OCI-M2 (cell line): ENCODE measurements at regions not wholly inside any gene's neighbourhood (a gene's known extent, or its start where the extent isn't known, plus 50 kb on each side); places are given as distances from the start of the nearest gene placed in this dataset.
"Not testable (repeated sequence)": the region's sequence is repeated elsewhere in the genome, so short reads cannot be mapped to it uniquely, and the experiment has no call there.

Source experiments
- DNase-seq: peaks from one replicate; lab custom pipeline; 2025; ENCODE audit not compliant: unreplicated experiment; lab: John Stamatoyannopoulos, UW

- DNase-seq, result no peak
These were observed 803.7 kb upstream of the ACVR2A start for GRCh38 chr2:147041121-147041494.

- no peak for DNase-seq
These were observed 804.3 kb upstream of the ACVR2A start for GRCh38 chr2:147040298-147041120.

DNA sequence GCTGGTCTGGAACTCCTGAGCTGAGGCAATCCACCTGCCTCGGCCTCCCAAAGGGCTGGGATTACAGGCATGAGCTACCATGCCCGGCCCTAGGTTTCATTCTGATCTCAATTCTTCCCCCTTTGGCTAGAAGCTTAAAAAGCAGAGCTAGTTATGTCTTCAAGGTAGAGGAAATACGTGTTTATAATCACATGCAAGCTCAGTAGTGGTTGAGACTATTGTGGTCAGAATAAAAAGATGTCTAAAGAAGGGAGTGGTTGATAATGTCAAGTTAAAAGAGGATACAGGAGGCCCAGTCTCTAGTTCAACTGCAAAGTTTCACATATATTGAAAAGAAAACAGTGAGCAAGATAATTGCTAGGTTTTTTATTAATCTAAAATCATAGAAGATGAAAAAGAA is 807.8 kb upstream of the ACVR2A start:
- no peak for DNase-seq

DNA sequence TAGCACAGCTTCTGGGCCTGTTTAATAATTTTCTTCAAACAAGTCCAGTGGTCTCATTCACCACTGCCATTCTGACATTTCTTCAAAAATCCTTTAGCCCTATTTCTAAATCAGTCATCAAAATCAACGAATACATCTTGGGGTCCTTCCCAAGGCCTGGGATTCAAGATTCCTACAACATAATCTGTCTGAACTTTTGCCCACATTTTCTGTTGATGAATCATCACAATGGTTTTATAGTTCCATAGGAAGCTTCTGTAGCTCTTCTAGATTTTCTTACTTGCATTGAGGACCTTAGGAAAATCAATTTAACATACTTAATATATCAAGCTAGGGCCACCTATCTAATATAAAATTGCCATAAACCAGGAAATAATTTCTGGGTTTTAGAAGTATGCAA is 811.8 kb upstream of the ACVR2A start:
- DNase-seq, result no peak

DNA sequence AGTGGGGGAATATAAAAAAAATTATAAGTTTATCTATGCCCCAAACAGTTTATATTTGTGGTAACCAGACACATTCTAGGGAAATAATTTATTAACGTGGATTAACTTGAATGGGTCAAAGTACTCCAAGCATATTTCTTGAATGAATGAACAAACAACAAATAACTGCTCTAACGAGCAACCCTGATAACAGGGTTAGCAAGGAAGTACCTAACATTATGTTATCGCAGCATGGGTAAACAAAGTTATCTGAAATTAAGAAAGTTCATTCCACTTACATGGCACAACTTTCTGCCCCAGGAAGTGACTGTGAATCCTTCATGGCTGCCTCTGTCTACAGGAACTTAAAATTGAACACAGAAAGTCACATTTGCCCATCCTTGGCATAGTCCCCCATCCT is 812.9 kb upstream of the ACVR2A start:
- no peak for DNase-seq

DNA sequence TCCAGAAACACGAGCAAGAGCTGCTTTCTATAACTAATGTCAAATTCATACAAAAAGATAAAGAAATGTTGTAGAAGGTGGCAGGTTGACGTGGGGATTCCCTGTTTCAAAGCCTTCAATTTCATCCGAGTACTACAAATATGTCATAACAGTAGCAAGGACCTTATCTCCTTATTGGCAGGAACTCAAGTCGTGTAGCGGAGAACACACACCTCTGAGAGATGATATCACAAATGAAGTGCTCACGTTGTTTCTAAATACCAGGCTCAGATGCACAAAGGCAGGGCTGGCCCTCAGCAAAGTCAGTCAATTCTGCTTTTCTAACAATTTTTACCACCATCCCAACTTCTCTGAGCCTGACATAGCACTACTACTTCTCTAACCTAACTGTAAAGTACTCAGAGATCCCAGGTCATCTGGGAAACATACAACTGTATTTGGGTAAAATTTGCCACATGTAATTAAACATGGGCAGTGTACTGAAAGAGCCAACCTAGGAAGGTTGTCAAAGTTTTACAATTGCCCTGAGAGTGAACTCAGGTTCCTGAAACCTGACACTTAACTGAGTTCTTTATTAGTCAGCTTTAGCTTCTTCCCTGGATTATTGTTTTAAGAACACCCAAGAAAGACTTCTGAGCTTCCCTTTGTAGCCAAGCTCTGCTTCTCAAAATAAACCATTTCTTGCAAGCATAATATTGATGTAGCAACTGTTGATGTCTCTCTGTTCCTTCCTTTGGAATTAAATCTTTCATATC is 813.7 kb upstream of the ACVR2A start:
- DNase-seq, result no peak

GRCh38 chr2:147027436-147027835 is 817.4 kb upstream of the ACVR2A start:
- no peak for DNase-seq

DNA sequence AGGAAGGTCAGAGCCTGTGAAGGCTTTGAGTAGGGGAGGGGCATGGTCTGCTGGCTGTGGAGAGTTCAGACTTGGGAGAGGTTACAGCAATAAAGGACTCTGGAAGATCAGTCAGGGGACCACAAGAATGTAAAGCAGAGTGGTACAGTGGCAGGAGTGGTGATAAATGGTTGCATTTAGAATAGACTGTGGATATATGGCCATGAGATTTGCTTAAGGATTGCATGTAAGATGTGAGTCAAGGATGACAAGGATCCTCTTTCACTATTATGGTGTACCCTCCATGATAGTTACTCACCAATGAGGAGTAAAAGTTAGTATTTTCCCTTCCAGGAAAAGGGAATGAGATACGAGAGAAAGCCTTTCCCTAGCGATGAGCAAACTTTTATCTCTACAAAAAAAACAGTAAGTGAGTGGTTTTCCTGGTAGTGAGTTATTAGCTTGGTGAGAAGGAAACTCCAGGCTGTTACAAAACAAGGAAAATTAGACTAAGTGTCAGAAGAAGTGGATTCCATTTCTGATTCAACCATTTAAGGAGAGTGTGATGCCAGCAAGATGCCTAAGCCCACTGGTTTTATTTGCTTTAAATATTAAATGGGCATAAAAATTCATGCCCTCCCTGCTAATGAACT is 818.0 kb upstream of the ACVR2A start:
- DNase-seq, result no peak

- no peak for DNase-seq
These were observed 818.9 kb upstream of the ACVR2A start for GRCh38 chr2:147025646-147026585.

DNA sequence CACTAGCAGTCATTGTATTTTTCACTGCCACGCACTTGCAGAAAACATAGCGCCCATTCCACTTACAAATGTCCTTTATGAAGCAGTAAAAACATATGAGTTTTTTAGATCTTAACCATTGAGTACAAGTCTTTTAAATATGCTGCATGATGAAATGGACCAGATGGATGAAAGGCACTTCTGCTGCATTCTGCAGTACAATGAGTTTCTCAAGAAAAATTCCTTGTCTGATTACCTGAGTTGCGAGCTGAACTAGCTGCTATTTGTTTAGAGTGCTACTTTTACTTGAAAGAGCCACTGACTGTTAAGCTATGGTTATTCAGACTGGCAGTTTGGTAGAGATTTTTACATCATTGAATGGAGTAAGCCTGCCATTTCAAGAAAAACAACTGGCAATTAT is 825.5 kb upstream of the ACVR2A start:
- no peak for DNase-seq

- no peak for DNase-seq
These were observed 826.7 kb upstream of the ACVR2A start for GRCh38 chr2:147017951-147018645.

DNA sequence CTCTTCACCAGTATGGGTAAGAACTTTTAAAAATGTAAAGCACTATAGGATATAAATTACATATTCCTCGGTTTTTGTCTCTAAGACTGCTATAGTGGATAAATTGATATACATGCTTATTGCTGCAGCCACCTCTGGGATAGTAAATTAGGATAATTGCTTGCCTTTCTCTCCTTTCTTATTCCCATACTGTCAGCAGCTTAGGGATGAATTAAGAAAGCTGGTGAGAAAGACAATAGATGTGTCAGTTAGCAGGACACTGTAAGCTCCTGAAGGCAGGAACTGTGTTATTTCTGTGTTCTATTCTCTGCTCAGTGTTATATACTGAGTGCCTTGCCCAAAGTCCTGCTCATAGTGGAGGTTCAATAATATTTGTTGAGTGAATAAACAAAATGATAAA is 828.6 kb upstream of the ACVR2A start:
- DNase-seq, result no peak

GRCh38 chr2:147015591-147015990 is 829.2 kb upstream of the ACVR2A start:
- no peak for DNase-seq

- DNase-seq, result no peak
These were observed 831.0 kb upstream of the ACVR2A start for GRCh38 chr2:147013696-147014392.

DNA sequence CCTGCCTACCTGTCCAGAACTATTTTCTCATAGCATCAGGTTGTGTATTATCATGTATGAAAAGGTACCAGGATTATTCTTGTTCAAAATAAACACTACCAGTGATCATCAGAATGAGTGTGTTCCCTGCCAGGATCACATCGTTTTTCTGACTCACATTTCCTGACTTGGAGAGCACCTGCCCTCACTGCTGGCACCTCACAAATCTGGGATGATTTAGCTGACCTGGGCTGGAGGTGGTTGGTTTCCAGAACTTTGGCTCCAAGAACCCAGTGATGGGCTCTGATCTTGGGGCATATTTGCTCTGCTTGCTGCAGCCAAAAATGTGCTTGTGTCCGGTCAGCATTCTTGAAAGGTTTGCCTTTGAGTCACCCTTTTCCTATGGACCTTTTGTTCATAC is 836.3 kb upstream of the ACVR2A start:
- DNase-seq, result no peak

DNA sequence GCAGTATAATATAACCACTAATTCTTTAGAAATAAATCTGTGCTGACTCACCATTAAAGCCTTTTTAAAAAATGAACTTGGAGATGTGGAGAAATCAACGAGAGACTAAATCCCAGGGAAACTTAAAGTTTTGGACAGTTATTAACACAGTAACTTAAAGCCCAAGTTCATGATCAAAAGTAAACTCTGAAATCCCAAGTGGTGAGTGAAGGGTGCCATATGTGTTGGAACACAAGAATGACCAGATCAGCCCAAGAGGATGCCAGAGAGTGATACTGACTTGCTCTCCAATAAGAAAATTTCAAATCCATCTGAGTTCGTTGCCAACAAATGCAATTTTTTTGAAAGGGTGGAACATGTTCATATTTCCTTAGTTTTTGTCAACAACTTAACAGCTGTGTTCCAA is 838.1 kb upstream of the ACVR2A start:
- DNase-seq, result no peak

GRCh38 chr2:147003081-147003480 is 841.7 kb upstream of the ACVR2A start:
- DNase-seq, result no peak

DNA sequence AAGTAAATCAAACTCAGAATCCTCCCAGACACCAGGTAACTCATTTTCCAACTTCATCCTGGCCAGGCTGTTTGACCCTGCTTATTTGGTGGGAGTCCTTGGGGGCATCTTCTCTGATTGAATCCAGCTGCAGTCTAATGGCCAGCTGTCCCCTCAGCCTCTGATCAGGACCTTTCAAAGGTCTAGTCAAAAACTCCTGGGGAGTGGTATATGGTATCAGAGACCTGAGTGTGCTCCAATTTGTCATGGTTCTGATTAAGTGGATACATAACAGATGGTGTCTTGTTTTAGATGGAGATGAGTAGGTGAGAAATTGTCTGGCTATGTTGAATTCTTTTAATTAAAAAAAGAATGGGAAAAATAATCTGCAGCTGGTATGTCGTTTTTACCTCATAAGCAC is 842.6 kb upstream of the ACVR2A start:
- no peak for DNase-seq

DNA sequence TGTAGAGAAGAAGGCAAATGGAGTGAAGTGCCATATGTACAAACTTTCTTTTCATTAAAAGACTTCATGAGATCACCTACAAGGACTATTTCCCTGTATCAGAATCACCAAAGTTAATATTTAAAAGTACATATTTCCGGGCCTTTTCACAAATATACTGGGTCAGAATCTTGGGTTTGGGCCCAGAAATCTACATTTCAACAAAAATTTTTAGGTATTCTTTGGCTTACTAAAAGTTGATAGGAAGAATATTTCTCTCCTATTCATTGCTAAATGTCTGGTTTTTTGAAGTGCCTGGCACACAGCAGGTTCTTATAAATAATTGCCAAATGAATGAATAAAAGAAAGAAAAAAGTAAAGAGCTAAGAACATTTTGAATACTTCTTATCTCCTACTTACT is 843.8 kb upstream of the ACVR2A start:
- DNase-seq, result no peak

DNA sequence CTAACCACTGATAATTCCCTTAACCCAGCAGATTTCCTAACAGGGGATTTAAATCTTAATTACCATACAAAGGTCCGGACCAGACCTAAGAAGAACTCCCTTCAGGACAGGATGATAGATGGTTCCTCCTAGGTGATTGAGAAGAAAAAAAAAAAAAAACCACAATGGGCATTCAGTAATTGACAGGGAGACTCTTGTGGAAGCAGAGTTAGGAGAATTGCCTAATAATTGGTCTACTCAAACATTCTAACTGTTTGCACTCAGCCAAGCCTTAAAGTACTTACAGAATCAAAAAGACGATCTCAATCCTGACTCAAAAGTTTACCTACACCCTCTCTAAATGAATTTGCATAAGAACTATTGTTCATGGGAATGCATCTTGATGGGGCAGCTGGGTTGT is 844.7 kb upstream of the ACVR2A start:
- DNase-seq, result not testable (repeated sequence)
